ENCODE measurements at regions not wholly inside any gene's neighbourhood (a gene's known extent, or its start where the extent isn't known, plus 50 kb on each side); places are given as distances from the start of the nearest gene placed in this dataset.

DNA sequence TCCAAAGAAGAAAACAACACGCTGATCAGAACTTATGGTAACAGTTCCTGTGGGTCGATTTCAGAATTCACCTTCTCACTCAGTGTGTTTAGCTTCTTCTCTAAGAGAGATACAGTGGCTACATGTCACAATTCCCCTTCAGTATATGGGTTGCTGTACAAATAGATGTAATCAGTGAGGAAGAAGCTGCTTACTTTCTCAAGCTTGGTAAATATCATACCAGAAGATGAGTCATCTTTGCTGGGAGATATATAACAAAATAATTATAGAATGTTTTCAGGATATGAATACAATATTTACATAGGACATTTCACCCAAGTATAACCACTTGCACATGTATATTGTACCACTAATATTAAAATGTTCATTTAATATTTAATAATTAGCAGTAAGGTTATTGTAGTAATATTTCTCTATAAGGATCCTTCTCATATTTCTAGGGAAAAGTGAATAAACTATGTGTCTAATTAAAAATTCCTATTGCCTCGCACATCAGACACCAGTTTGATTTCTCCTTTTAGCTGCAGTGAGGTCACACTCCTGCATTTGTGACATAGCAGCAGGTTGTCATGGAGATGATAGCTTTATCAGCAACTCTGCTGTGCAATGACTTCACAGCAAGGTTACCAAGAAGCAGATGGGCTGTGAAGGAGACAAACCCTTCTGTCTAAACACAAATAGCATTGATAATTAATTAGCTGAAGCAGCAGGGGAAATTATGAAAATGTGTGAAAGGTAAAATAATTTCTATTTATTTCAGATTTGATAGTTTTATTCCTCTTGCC is 211.4 kb downstream of the TUSC7 start:
- no peak overlapping the region for H3K4me3 ChIP-seq (ENCODE audit: low read depth, low read length)
- no peak for TF ChIP-seq MYC (IDR thresholded peaks at IDR 0.05; ENCODE audit: low read depth, low read length)
- TF ChIP-seq, protein P1, sequence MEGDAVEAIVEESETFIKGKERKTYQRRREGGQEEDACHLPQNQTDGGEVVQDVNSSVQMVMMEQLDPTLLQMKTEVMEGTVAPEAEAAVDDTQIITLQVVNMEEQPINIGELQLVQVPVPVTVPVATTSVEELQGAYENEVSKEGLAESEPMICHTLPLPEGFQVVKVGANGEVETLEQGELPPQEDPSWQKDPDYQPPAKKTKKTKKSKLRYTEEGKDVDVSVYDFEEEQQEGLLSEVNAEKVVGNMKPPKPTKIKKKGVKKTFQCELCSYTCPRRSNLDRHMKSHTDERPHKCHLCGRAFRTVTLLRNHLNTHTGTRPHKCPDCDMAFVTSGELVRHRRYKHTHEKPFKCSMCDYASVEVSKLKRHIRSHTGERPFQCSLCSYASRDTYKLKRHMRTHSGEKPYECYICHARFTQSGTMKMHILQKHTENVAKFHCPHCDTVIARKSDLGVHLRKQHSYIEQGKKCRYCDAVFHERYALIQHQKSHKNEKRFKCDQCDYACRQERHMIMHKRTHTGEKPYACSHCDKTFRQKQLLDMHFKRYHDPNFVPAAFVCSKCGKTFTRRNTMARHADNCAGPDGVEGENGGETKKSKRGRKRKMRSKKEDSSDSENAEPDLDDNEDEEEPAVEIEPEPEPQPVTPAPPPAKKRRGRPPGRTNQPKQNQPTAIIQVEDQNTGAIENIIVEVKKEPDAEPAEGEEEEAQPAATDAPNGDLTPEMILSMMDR (IDR thresholded peaks at IDR 0.05; ENCODE audit: low read depth, low read length) = no peak
- TF ChIP-seq, protein P2, sequence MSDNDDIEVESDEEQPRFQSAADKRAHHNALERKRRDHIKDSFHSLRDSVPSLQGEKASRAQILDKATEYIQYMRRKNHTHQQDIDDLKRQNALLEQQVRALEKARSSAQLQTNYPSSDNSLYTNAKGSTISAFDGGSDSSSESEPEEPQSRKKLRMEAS (IDR thresholded peaks at IDR 0.05; ENCODE audit: low read depth, low read length) = no peak
- DNase-seq (ENCODE audit: low read depth) = no peak

DNA sequence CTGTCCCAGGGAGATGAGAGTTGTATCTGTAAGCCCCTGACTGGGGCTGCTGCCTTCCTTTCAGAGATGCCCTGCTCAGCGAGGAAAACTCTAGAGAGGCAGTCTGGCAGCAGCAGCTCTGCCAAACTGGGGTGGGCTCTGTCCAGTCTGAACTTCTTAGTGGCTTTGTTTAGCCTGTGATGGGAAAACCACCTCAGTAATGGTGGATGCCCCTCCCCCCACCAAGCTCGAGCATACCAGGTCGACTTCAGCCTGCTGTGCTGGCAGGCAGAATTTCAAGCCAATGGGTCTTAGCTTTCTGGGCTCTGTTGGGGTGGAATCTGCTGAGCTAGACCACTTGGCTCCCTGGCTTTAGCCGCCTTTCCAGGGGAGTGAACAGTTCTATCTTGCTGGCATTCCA is 218.3 kb downstream of the TUSC7 start:
- H3K4me3 ChIP-seq (ENCODE audit: low read depth, low read length) = no peak overlapping the region
- TF ChIP-seq MYC (IDR thresholded peaks at IDR 0.05; ENCODE audit: low read depth, low read length) (no peak), POLR2A (IDR thresholded peaks at IDR 0.05; ENCODE audit: extremely low read depth, insufficient read length) (no peak)
- TF ChIP-seq, protein P1 (IDR thresholded peaks at IDR 0.05; ENCODE audit: low read depth, low read length) = no peak
- no peak for DNase-seq (ENCODE audit: low read depth)

DNA sequence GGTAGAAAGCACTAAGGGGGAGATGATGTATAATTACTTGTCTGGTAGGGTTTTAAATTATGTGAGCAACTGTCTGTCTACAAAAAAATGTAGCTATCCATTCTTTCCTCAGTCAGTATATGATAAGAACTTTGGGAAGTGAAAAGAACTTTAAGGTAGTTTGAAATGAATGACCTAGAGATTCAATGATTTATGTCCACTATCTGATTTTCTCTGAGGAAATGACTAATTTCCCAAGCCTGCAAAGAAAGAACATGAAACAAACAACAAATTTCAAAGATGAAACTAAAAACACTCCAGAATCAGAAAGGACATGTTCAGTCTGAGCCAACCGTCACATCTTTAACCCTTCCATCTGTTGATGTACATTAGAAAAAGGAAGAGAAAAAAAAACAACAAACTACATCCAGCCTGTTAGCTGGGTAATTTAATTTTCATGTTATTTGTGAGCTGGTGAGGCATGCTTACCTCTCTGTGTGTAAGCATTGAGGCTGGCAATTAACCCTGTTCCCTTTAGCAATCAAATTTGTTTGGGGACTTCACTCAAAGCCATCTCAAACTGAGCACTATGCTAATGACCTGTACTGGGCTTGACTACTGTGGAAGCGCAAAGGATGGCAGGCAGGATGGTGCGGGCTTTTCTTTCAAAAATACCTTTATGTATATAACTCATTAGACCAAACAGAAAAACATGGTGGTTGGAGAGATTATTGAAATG is 220.1 kb downstream of the TUSC7 start:
- DNase-seq (ENCODE audit: low read depth) = no peak
- TF ChIP-seq, protein P2 (IDR thresholded peaks at IDR 0.05; ENCODE audit: low read depth, low read length) = no peak
- H3K4me3 ChIP-seq (ENCODE audit: low read depth, low read length) = no peak overlapping the region

DNA sequence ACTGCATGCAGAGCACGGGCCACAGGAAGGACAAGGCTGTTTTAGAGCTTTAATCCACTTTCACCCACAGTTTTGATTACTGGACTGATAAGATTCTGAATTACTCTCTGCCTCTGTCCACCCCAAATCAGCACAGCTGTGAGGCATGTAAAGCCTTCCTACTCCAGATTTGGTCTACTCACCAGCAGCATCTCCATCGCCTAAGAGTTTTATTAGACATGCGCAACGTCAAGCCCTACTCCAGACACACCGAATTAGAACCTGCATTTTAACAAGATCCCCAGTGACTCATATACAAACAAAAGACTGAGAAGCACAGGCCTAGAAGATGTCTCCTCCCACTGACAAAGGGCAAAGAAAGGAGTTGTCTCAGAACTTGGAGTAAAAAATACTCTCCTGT is 221.2 kb downstream of the TUSC7 start:
- no peak overlapping the region for H3K4me3 ChIP-seq (ENCODE audit: low read depth, low read length)
- DNase-seq (ENCODE audit: low read depth) = no peak
- TF ChIP-seq, protein P1 (IDR thresholded peaks at IDR 0.05; ENCODE audit: low read depth, low read length) = no peak
- TF ChIP-seq POLR2A (IDR thresholded peaks at IDR 0.05; ENCODE audit: extremely low read depth, insufficient read length) (no peak), MYC (IDR thresholded peaks at IDR 0.05; ENCODE audit: low read depth, low read length) (no peak)
- TF ChIP-seq, protein P2 (IDR thresholded peaks at IDR 0.05; ENCODE audit: low read depth, low read length) = no peak

DNA sequence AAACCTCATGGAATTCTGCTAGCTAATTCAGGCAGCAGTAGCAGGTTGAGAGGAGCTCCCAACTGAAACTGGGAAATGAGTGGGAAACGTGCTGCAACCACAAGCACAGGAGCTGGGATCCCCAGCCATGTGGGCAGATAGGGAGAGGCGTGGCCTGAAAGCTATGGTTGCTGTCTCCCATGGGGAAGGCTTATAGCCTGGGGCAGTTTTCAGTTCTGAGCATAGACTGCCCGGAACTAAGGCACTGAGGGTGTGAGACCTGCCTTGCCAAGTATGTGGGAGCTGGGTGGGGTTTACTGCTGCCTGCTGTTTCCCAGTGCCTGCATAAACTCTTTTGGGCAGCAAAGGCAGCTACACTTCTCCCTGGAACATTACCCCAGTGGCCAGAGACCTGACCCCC is 229.5 kb downstream of the TUSC7 start:
- H3K4me3 ChIP-seq (ENCODE audit: low read depth, low read length) = no peak overlapping the region
- TF ChIP-seq, protein P2 (IDR thresholded peaks at IDR 0.05; ENCODE audit: low read depth, low read length) = no peak
- TF ChIP-seq MYC (IDR thresholded peaks at IDR 0.05; ENCODE audit: low read depth, low read length) (no peak), POLR2A (IDR thresholded peaks at IDR 0.05; ENCODE audit: extremely low read depth, insufficient read length) (no peak)
- TF ChIP-seq, protein P1 (IDR thresholded peaks at IDR 0.05; ENCODE audit: low read depth, low read length) = no peak
- no peak for DNase-seq (ENCODE audit: low read depth)

DNA sequence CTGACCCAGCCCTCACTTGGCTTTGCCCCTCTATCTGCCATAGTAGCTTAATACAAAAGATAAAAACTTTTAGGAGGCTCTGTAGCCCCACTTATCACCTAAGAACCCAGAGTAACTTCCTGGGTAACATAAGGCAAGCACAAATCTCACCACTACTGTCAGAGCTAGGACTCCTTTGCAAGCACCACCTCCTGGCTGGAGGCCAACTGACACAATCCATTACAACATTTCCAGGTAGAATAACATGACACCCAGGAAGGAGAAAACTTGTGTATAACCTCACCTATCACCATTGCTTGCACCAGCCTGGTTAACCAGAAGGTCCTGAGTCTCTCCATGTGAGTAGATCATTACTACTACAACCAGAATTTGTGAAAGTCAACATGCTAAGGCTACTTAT is 230.0 kb downstream of the TUSC7 start:
- H3K4me3 ChIP-seq (ENCODE audit: low read depth, low read length) = no peak overlapping the region
- TF ChIP-seq, protein P1 (IDR thresholded peaks at IDR 0.05; ENCODE audit: low read depth, low read length) = no peak
- no peak for TF ChIP-seq POLR2A (IDR thresholded peaks at IDR 0.05; ENCODE audit: extremely low read depth, insufficient read length)
- no peak for TF ChIP-seq MYC (IDR thresholded peaks at IDR 0.05; ENCODE audit: low read depth, low read length)
- TF ChIP-seq, protein P2 (IDR thresholded peaks at IDR 0.05; ENCODE audit: low read depth, low read length) = no peak
- DNase-seq (ENCODE audit: low read depth) = no peak
